ENCODE measurements at regions not wholly inside any gene's neighbourhood (a gene's known extent, or its start where the extent isn't known, plus 50 kb on each side); places are given as distances from the start of the nearest gene placed in this dataset.
"Not testable (repeated sequence)": the region's sequence is repeated elsewhere in the genome, so short reads cannot be mapped to it uniquely, and the experiment has no call there.

- TF ChIP-seq, protein P1, sequence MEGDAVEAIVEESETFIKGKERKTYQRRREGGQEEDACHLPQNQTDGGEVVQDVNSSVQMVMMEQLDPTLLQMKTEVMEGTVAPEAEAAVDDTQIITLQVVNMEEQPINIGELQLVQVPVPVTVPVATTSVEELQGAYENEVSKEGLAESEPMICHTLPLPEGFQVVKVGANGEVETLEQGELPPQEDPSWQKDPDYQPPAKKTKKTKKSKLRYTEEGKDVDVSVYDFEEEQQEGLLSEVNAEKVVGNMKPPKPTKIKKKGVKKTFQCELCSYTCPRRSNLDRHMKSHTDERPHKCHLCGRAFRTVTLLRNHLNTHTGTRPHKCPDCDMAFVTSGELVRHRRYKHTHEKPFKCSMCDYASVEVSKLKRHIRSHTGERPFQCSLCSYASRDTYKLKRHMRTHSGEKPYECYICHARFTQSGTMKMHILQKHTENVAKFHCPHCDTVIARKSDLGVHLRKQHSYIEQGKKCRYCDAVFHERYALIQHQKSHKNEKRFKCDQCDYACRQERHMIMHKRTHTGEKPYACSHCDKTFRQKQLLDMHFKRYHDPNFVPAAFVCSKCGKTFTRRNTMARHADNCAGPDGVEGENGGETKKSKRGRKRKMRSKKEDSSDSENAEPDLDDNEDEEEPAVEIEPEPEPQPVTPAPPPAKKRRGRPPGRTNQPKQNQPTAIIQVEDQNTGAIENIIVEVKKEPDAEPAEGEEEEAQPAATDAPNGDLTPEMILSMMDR (IDR thresholded peaks at IDR 0.05), result not testable (repeated sequence)
- TF ChIP-seq POLR2A (IDR thresholded peaks at IDR 0.05), result not testable (repeated sequence)
Observed at GRCh38 chr9:67162827-67163226, 170.5 kb upstream of the SPATA31A3 start.

All from body of pancreas (tissue), 4 donors.